DMS53 treated with DMSO at 0.1 percent for 48 hours (cell line): ENCODE measurements at regions not wholly inside any gene's neighbourhood (a gene's known extent, or its start where the extent isn't known, plus 50 kb on each side); places are given as distances from the start of the nearest gene placed in this dataset.

Experiments used
- DNase-seq: peaks from one replicate; lab custom pipeline; 2025; ENCODE audit not compliant: unreplicated experiment; lab: John Stamatoyannopoulos, UW

DNA sequence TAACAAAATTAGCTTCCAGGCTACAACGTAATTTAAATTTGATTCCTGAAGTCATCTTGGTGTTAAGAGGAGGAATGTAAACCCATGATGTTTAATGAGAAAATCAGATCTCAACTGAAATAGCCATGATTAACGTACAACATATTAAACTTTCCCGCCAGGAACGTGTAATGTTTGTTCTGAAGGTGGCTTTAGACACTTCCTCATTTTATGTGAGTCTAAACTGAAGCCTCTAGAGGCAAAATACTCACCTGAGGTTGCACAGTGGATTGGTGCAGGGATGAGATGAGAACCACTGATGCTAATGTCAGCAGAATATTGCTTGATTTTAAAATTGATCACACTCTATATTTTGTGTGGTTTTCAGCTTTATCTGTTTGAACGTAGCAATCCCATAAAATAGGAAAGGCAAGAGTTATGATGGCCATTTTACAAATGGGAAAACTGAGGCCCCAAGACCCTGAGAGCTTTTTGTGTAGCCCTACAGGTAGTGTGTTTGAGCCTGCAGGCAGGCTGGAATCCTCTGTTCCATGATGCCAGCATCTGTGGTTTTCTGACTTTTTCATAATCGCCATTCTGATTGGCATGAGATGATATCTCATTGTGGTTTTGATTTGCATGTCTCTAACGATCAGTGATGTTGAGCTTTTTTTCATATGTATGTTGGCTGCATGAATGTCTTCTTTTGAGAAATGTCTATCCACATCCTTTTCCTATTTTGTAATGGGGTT is 243.7 kb upstream of the BMPER start:
- no peak for DNase-seq

DNA sequence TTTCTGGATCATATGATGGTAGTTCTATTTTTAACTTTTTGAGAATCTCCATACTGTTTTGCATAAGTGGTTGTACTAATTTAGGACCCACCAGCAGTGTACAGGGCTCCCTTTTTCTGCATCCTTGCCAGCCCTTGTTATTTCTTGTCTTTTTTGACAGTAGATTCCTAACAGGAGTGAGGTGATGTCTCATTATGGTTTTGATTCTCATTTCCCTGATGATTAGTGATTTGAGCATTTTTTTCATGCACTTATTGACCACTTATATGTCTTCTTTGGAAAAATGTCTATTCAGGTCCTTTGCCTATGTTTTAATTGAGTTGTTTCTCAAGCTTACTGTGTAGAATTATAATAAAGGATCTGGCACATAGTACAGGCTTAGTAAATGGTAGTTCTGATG is 238.8 kb upstream of the BMPER start:
- no peak for DNase-seq

DNA sequence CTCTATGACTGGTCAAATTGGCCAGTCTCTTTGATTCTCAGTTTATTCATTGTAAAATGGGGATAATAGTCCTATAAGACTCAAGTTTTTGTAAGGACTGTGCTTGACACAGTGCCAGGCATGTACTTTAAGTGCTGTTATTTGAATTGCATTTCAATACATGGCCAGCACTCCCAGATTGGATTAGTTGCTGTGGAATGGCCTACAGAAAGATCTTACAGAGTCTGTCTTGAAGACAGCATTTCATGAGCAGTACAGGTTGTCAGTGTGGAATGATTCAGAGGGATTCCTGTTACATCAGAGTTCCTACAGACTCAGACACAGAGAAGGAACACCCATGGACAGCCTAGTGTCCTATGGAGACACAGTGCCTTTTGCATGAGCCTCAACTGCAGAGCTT is 238.1 kb upstream of the BMPER start:
- no peak for DNase-seq

DNA sequence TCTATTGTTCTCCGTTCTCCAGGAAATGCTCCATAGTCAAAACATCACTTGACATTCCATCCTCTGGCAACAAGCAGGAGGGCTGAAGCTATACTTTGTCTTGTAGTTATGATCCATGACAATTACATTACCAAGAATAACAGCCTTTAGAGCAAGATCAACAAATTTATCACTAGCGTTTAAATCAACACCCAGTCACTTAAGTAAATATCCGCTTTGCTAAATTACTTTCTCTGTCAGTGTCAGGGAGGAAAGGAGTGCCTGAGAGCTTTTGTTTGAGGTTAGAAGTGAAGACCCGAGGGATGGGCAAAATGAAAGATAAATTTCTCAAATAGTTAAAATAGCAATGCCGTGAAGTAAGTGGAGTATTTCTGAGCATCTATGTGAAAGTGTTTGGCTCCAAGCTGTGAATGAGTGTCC is 236.1 kb upstream of the BMPER start:
- DNase-seq = peak; percentile 96

DNA sequence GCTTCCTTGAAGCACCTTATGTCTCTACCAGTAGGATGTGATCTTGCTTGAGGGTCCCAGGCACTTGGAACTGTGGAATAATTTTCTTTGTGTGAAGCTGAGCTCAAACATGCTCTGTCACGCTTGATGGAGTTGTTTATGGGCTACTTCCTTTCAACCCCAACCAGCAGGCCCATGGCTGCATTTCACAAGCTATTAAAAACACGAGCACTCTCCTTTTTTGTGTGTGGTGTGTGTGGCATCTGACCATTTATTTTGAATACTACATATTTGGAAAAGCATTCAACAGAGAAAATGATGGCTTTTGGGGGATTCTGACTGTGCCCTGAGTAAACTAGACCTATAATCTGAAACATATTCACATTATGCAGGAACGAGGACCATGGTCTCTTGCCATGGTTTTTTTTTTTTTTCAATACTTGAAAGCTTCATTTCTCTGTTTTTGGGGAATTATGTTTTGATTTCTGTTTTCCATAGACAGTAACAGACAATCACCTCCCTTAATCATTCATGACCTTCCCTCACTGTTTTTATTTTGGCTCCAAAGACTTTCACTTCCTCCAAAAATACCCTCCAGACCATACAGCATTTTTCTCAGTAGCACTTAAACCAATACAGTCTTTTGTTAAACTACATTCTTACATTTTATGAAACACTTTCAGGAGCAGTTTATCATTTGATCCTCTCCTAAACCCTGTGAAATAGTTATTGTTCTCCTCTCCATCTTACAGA is 233.6 kb upstream of the BMPER start:
- DNase-seq = peak; percentile 96

DNA sequence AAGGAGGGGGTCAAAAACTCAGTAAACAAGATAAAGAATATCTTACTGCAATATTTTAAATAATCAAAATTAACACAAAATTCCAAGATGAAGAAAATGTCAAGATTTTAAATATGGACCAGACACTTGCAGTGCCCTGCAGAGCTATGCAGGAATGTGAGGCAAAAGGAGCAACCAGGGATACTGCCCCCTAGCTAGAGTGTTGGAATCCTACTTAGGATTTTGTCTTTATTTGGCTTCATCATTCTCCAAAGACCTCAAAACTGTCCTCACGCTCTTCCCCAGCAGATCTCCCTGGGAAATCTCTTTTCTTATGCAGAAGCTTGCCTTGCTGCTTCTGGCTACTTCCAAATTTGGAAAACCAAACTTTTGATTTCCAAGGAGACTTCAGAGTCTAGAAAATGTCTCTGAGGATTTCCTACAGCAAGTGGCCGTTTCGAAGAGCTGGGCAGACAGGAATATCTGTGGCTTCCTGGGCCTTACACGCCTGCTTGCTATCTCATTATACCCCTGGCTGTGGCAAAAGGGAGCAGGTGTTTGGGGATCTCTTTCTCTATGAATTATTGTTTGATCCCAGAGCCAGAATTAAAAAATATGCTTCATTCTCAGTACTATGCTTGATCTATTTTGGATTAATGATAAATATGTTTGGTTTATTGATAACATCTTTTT is 232.2 kb upstream of the BMPER start:
- no peak for DNase-seq

DNA sequence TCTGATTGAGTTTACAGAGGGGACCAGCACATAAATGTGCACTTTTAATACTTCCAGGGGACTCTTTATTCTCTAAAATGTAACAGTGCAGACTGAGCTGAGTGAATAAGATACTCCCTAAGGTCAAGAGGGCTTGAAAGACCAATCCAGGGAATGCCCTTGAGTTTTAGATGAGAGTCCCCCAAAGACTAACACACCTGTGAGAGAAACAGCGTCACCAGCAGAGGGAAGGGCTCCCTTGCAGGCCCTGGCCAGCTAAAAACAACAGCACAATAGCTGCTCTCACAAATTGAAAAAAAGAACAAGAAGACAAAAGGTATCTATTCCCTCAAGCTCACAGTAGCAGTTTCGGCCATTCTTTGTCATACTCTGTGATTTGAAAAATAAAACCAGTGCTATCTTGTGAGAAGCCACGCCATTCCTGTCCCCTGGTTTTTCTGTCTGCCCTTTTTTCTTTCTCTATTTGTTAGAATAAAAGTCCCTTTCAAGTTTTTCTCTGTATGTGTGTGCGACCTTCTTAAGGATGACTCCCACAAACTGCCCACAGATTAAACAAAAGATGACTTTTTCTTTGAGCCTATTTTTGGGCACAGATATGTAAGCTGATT is 230.4 kb upstream of the BMPER start:
- no peak for DNase-seq

DNA sequence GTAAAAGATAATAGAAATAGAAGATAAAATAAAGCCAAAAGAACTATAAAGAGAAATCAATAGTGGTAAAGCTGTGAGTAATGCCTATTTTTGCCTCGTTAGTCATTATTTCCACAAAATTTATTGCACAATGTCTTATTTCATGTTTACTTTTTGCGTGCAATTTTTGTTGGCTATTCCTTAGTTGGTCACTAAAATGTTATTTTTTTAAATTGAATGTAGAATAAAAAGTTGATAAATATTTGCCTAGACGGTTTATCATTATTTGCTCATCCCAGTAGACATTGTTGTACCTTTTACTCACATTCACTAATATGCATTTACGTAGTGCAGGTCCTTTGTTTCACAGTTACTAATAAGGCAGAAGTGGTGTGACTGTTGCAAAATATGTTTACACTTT is 227.8 kb upstream of the BMPER start:
- DNase-seq = peak; percentile 9

DNA sequence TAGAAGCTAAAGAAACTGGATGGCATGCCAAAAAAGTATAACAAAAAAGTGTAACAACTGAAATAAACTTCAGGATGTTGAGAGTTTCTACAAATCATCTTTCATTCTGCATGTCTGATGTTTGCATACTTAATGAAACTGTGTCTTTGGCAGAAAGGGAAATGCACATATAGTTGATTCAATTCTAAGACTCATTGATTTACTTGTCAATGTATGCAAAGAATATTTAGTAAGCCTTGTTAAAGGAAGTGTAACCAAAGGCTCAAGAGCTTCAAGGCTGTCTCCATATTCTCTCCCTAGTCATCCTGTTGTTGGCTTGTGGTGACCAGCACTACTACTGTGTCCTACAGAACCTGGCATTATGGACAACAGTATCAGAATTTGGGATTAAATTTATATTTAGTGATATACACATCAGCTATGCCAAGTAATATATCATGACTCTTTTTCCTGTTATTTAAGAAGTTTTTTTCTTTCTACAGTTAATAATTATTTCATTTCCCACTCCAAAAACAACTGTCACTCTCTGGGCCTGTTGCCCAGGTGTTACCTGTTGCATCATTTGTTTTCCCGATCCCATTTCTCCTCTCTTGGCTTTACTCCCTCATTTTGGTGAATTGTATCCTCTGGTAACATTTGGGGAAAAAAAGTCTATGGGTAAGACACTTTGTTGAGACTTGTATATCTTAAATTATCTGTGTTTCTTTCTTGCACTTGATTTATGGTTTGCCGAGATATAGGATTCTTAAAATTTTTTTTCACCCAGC is 226.6 kb upstream of the BMPER start:
- DNase-seq = no peak

DNA sequence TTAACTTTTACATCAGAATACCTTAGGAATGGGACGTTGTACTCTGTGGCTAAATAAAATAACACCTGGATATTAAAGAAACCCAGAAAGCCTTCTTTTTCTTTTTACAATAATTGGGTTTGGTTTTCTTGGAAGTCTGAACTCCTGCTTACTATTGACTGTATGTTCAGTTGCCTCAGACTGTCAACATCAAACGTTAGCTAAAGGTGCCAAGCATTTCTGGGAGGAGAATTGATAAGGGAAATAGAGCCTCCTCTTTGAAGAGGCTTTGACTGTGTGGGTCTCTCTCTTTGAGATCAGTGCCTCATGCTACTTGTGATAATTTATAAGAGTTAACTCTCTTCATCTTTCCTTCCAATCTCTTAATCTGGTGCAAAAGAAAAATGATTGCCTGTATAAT is 224.7 kb upstream of the BMPER start:
- DNase-seq = no peak

DNA sequence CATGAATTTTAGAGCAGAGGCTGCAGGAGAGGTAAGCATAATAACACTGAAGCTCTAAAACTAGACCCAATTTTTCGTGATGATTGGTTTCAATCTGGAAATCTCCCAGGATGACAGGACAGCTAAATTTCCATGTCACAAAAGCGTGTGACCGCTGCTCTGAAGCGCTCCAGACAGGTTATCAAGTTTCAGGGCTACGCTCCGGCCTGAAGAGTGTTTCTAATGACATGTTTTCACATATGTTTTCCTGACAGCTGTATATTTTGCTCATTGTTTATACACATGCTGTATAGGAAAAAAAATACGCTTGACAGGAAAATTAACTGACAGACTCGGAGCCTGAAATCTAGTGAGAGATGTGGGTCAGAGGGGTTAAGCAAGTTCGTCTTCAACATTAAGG is 219.8 kb upstream of the BMPER start:
- no peak for DNase-seq

DNA sequence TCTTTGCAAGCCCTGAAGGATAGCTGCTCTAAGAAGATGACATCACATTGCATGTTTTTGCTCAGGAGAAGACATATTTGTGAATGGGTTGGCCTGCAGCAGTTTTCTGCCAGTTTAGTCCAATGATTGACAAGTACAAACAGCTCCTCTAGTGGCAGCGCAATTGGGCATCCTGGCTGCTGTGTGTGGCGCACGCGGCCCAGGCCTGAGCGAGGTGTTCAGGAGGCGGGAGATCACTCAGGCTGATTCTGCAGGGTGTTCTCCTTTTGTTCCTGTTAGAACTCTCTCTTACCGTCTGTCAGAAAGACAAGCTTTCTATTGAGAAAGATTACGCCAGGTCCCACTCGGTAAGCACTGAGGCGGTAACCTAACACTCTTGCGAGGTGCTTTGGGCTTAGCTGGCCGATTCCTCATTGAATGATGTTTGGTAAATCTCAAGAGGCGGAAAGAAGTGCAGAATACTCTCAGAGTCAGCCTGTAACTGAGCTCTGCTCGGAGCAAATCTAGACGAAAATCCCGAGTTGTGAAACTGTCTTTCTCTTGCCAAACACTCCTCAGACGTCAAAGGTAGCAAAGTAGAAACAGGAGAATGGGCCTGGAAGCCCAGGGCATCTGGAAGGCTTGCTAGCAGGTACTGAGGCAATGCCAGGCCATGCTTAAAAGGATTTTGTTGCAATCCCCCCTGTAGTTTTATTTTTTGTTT is 219.2 kb upstream of the BMPER start:
- peak; percentile 76 for DNase-seq

DNA sequence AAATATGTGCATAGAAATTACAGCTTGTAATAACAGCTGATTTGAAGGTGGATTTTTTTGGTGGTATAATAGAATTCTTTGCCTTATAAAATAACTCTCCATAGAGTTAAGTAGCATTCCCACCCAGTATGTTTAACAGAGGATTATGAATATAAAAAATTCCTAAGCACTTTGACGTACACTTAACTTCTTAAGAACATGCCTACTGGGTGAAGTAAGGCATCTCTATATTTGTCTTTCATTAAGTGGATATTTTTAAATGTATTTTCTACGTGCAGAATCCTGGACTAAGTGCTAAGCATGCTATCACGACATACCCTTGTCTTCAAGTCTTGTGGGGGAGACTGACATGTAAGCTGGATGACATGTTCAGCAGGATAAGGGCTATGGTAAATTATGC is 217.7 kb upstream of the BMPER start:
- no peak for DNase-seq

DNA sequence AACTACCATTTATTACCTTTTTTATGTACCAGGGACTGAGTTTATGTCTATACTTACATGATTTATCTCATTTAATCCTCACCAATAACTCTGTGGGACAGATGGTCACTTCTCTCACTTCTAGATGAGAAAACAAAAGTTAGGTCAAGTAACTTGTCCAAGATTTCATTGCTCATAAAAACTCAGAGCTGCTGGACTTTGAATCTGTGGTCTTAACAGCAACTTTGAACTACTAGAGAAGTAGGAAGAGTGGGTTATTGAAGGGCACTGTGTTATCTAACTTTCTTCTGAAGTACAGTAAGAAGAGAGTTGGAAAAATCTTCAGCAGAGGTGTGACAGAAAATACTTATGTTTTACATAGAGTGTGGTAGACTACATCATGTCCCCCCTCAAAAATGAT is 214.2 kb upstream of the BMPER start:
- DNase-seq = no peak

DNA sequence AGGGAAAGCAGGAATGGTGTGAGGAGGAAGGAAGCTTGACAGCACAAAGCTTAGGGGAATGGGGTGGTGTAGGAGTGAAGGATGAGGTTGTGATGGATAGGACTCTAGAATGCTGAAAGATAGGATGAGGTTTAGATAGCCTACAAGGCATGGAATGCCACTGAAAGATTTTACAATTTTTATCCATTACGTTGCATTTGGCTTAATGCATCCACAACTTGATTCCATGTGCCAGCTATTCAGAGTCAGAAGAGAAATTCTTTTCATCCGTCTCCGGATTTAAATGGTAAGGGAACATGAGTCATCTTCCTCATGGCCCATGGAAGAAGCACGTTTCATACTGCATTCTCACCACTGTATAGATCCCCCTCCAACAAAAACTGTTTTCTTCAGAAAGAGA is 212.4 kb upstream of the BMPER start:
- no peak for DNase-seq

DNA sequence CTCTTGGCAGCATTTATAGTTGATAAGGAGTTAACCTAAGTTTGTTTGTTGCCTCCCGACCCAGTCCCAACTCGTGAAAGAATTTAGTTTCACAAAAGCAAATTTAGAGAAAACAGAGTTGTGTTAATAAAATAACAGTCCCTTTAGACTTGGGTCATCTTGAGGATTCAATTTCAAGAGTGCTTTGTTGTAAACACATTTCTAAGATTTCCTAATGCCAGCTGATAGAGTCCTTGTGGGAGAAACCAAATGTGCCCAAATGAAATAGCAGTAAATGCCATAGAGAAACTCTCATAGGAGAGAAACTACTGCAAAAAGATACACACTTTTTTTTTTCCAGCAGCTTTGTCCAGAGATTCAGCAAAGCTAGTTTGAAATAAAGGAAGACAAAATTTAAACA is 211.3 kb upstream of the BMPER start:
- no peak for DNase-seq

DNA sequence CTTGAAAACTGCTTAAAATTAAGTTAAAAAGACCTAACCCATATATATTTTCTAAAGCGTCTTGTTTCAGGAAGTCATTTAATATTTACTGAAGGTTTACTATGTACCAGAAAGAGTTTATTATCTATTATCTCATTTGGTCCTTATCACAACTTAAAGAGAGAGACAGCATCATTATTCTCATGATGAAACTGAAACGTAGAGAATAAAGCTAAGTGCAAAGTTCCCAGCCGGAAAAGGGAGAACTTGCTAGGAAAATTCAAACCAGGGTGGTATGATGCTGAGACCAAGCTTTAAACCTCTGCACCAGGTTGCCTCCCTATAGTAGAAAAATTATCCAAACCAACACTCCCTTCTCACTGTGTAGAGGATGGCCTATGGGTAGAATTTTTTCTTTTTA is 207.7 kb upstream of the BMPER start:
- no peak for DNase-seq

DNA sequence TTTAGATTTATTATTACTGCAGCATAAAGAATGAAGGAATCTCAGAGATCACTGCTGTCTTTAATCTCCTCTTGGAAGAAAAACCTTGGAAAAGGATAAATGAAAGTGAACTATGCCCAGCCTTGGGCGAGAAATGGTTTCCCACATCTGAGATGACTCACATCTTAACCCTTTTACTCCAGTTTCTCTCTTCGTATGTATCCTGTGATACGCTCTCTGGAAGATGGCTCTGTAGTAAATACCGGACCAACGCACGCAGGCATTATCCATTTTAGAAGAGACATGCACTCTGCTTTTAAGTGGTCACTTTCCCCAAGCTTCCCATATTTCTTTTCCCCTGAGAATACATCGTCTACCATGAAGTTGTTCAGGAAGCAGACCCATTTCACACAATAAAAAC is 207.3 kb upstream of the BMPER start:
- DNase-seq = no peak

DNA sequence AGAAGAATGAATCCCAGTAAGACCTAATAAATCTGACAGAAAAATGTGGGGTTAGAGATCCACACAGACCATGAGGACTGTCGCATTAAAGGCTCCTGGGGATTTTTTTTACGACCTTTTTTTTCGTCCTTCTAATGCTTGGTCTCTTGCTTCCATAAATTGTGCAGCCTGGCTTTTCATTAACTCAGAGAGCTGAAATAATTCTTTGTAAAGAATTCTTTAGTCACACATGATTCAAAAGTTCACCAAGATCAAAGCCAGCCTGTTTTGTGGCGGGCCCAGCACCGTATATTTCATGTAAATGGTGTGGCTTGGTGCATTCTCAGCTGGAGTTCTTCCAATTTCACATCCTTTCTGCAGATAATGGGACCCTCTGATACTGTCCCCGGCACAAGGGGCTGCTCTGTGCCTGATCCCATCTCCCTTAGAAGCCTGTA is 206.6 kb upstream of the BMPER start:
- DNase-seq = no peak
